GM12891 (cell line): ENCODE measurements at regions not wholly inside any gene's neighbourhood (a gene's known extent, or its start where the extent isn't known, plus 50 kb on each side); places are given as distances from the start of the nearest gene placed in this dataset.

ENCODE experiments used
- POLR2A ChIP-seq: IDR thresholded peaks from 2 replicates; pipeline ENCODE4 v1.6.1; 2011; ENCODE audit warnings: low read depth, low read length, control low read depth
- POLR2AphosphoS5 ChIP-seq: IDR thresholded peaks from 2 replicates; pipeline ENCODE4 v1.6.1; 2011; ENCODE audit warnings: low read depth, low read length, control low read depth

GRCh38 chr21:26748066-26748465 lies 97.1 kb downstream of the ADAMTS1 start:
- no peak for TF ChIP-seq POLR2A
- no peak for TF ChIP-seq POLR2AphosphoS5
